K562 (cell line): ENCODE measurements at regions not wholly inside any gene's neighbourhood (a gene's known extent, or its start where the extent isn't known, plus 50 kb on each side); places are given as distances from the start of the nearest gene placed in this dataset.

Experiments
- ATAC-seq: fragments of 200-7000 bp; cut with Tn5 transposase; 3 replicates; pipeline ENCODE4 v1.9.1; 2020; ENCODE audit warnings: moderate library complexity
- BruUV-seq: library from RNA; stranded (reverse); fragments of 400-500 nt; replicated peaks from 2 replicates; lab custom pipeline; 2021; lab: Mats Ljungman, UMichigan
- CTCF ChIA-PET: fragments of 300-600 bp; formaldehyde crosslinking; extraction: SDS; loops from one replicate; lab custom pipeline; 2021; ENCODE audit warnings: low intra/inter-chr PET ratio; lab: Yijun Ruan, JAX
- POLR2A ChIA-PET: fragments of 300-600, 350-650 bp; sonication (Branson Sonifier 250); formaldehyde crosslinking; extraction: SDS; loops from one replicate; lab custom pipeline; 2021; ENCODE audit warnings: antibody characterized with exemption, inconsistent platforms; lab: Yijun Ruan, JAX
- DNase-seq, 4 experiments: peaks; one replicate each; pipeline versions ENCODE4 v3.0.0 to v3.0.0-alpha.2; 2011 to 2018; ENCODE audit warnings: low spot score in 3 of 4, mixed read lengths in 3 of 4; ENCODE audit errors: extremely low read depth in 1 of 4
- FAIRE-seq: peaks from 2 replicates; lab custom pipeline; 2011; peaks lifted over from hg19 to GRCh38; lab: Jason Lieb, UNC
- H2AFZ ChIP-seq: 2 replicates; pipeline ENCODE4 v1.6.0; 2011; ENCODE audit warnings: low read depth, low read length, control low read depth, inconsistent platforms
- H3K27ac ChIP-seq: fragments of 200-600 bp; 3 replicates; pipeline ENCODE4 v1.8.0; 2011; ENCODE audit warnings: low read depth, mild to moderate bottlenecking, control low read depth, inconsistent platforms, low read length, moderate library complexity, mixed read lengths; ENCODE audit errors: extremely low read depth
- H3K27me3 ChIP-seq, 2 experiments: fragments of 300-600 bp in 1 of 2; 2 replicates in 1 of 2; 3 replicates in 1 of 2; pipeline versions ENCODE4 v1.6.0 to v1.8.0; 2011; ENCODE audit warnings: inconsistent platforms in 2 of 2, low read length in 2 of 2, mild to moderate bottlenecking in 1 of 2, mixed read lengths in 1 of 2, moderate library complexity in 1 of 2; ENCODE audit not compliant: control insufficient read depth in 2 of 2, insufficient read depth in 2 of 2
- H3K36me3 ChIP-seq: fragments of 300-600 bp; 3 replicates; pipeline ENCODE4 v1.8.0; 2011; ENCODE audit warnings: mild to moderate bottlenecking, low read length, inconsistent platforms; ENCODE audit not compliant: control insufficient read depth, insufficient read depth
- H3K4me1 ChIP-seq, 2 experiments: fragments of 200-600 bp in 1 of 2; replicated peaks in 1 of 2; 2 replicates in 1 of 2; 3 replicates in 1 of 2; pipeline versions ENCODE4 v1.5.1 to v1.8.0; 2011; ENCODE audit warnings: inconsistent platforms in 2 of 2, low read length in 2 of 2, mild to moderate bottlenecking in 1 of 2, mixed read lengths in 1 of 2, moderate library complexity in 1 of 2; ENCODE audit not compliant: control insufficient read depth in 2 of 2, insufficient read depth in 2 of 2
- H3K4me2 ChIP-seq: 2 replicates; pipeline ENCODE4 v1.6.1; 2011; ENCODE audit warnings: low read length, control low read depth, inconsistent platforms, mixed read lengths; ENCODE audit not compliant: insufficient read depth
- H3K4me3 ChIP-seq: fragments of 200-600 bp; sonication (generic), shearing (Covaris generic); 2 replicates; pipeline ENCODE4 v1.5.1; 2016; ENCODE audit warnings: control low read depth, inconsistent platforms
- H3K79me2 ChIP-seq: fragments of 200-600 bp; 3 replicates; pipeline ENCODE4 v1.8.0; 2011; ENCODE audit warnings: low read length, inconsistent platforms; ENCODE audit not compliant: control insufficient read depth, insufficient read depth
- H3K9ac ChIP-seq, 2 experiments: 2 replicates each; pipeline versions ENCODE4 v1.6.0 to v1.6.1; 2011; ENCODE audit warnings: low read depth in 2 of 2, low read length in 2 of 2, control low read depth in 1 of 2, inconsistent platforms in 1 of 2, mild to moderate bottlenecking in 1 of 2, mixed read lengths in 1 of 2; ENCODE audit not compliant: insufficient read depth in 1 of 2
- H3K9me1 ChIP-seq: one replicate; pipeline ENCODE4 v1.6.0; 2011; ENCODE audit warnings: inconsistent platforms, mild to moderate bottlenecking, low read length, moderate library complexity; ENCODE audit not compliant: control insufficient read depth, insufficient read depth
- H3K9me3 ChIP-seq: replicated peaks from 2 replicates; pipeline ENCODE4 v1.5.1; 2011; ENCODE audit warnings: low read depth, low read length, inconsistent platforms; ENCODE audit not compliant: control insufficient read depth, insufficient read depth
- H4K20me1 ChIP-seq: replicated peaks from 2 replicates; pipeline ENCODE4 v1.6.1; 2011; ENCODE audit warnings: low read length, inconsistent platforms, mixed read lengths; ENCODE audit not compliant: control insufficient read depth, insufficient read depth
- RAD21 ChIP-seq, 2 experiments: fragments of 250-450 bp in 1 of 2; fragments of 450-650 bp in 1 of 2; sonication (Bioruptor Pico) in 1 of 2; formaldehyde crosslinking in 1 of 2; IDR thresholded peaks in 1 of 2; conservative IDR thresholded peaks in 1 of 2; 2 replicates each; pipeline versions ENCODE4 v1.4.0 to v1.8.0; 2020 to 2022; ENCODE audit warnings: mild to moderate bottlenecking in 2 of 2, moderate library complexity in 1 of 2
- WGBS: fragments of 100-300 bp; shearing (Covaris generic); methylation state at CpG from one replicate; pipeline ENCODE4 v1.1.6; 2016; ENCODE audit warnings: low coverage, mixed read lengths; ENCODE audit not compliant: insufficient coverage; ENCODE audit errors: missing lambda C conversion rate; 5-methylcytosine and 5-hydroxymethylcytosine counted together
- in situ Hi-C: fragments of 300-500 bp; cut with MboI; formaldehyde crosslinking; loops from 4 replicates; pipeline ENCODE4 v1.15.0; 2018; ENCODE audit warnings: inconsistent platforms, mixed read lengths
- intact Hi-C: fragments of 100-400 bp; cut with micrococcal nuclease; formaldehyde crosslinking; loops from 2 replicates; pipeline ENCODE4 v1.14.2; 2022
- TF ChIP-seq, protein P1 (sequence below), 3 experiments: IDR thresholded peaks in 2 of 3; conservative IDR thresholded peaks in 1 of 3; 2 replicates each; pipeline ENCODE4 v1.5.1; 2011 to 2012; ENCODE audit warnings: low read length in 3 of 3, mild to moderate bottlenecking in 3 of 3, control low read depth in 2 of 3, improper control_type of control experiment in 1 of 3, inconsistent platforms in 1 of 3, low read depth in 1 of 3, mixed read lengths in 1 of 3, moderate library complexity in 1 of 3; ENCODE audit not compliant: insufficient read depth in 2 of 3
- TF ChIP-seq, protein P2 (sequence below): sonication (generic); formaldehyde crosslinking; IDR thresholded peaks from 2 replicates; pipeline ENCODE4 v1.8.1; 2023; ENCODE audit warnings: missing genetic modification reagents, mild to moderate bottlenecking, borderline replicate concordance
- TF ChIP-seq, protein P3 (sequence below), 2 experiments: fragments of 450-650 bp in 1 of 2; sonication (generic) in 1 of 2; formaldehyde crosslinking in 1 of 2; IDR thresholded peaks; 2 replicates each; pipeline versions ENCODE4 v1.7.1 to v1.9.0; 2016 to 2022; ENCODE audit warnings: inconsistent platforms in 1 of 2, mild to moderate bottlenecking in 1 of 2, missing genetic modification reagents in 1 of 2

DNA sequence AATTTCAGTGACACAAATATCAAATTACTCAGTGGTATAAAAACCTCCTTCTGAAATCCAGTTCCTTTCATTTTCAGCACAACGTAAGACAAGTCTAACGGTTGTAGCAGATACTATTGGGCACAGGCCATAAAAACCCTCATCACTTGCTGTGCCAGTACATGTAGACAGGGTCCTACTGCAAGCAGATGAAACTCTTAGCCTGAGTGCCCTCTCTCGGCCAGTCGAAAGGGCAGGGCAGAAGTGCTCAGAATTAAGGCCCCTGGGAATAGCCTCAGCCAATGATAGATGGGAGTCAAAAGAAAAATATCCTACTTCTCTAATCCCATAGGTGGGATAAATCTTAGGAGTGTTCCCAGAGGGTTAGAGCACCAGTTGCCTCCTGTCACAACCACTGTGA, 168.5 kb upstream of the FER start:
- BruUV-seq = no TSS peak
- Histone ChIP-seq H3K79me2 (no peaks in the 10 kb centered on the region), H3K36me3 (no peaks in the 10 kb centered on the region), H3K27ac (no peak overlapping the region), H3K9ac (no peak overlapping the region), H3K4me3 (no peak overlapping the region), H3K4me1 (no peaks in the 10 kb centered on the region), H2AFZ (no peak overlapping the region), H3K27me3 (no peaks in the 10 kb centered on the region; a peak in 3 of 5 replicates), H3K9me3 (no peaks in the 10 kb centered on the region), H3K4me2 (no peak overlapping the region), H3K9me1 (no peaks in the 10 kb centered on the region), H4K20me1 (no peaks in the 10 kb centered on the region)
- DNase-seq (no peak), ATAC-seq (peak; percentile 43; the same call in 1 of the 3 replicates), FAIRE-seq (no peak)
- WGBS = 0% methylated on average over 4 of the region's 4 CpGs
- in situ Hi-C loops (no loop called here), intact Hi-C loops (loop anchor here (1.0 kb wide), 1 partner anchor 57 kb away; no protein-coding TSS in a partner anchor)
- POLR2A ChIA-PET = no interaction called here
- CTCF ChIA-PET = no interaction called here
- TF ChIP-seq, protein P1, sequence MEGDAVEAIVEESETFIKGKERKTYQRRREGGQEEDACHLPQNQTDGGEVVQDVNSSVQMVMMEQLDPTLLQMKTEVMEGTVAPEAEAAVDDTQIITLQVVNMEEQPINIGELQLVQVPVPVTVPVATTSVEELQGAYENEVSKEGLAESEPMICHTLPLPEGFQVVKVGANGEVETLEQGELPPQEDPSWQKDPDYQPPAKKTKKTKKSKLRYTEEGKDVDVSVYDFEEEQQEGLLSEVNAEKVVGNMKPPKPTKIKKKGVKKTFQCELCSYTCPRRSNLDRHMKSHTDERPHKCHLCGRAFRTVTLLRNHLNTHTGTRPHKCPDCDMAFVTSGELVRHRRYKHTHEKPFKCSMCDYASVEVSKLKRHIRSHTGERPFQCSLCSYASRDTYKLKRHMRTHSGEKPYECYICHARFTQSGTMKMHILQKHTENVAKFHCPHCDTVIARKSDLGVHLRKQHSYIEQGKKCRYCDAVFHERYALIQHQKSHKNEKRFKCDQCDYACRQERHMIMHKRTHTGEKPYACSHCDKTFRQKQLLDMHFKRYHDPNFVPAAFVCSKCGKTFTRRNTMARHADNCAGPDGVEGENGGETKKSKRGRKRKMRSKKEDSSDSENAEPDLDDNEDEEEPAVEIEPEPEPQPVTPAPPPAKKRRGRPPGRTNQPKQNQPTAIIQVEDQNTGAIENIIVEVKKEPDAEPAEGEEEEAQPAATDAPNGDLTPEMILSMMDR (IDR thresholded peaks at IDR 0.05 in 2 of 3, conservative IDR thresholded peaks at IDR 0.05 in 1 of 3; ENCODE audit: insufficient read depth in 2 of 3, low read depth in 1 of 3, low read length in 3 of 3) = peak in 1 of 3 experiments; percentile 39; a peak in 1 of 6 replicates
- TF ChIP-seq, protein P2, sequence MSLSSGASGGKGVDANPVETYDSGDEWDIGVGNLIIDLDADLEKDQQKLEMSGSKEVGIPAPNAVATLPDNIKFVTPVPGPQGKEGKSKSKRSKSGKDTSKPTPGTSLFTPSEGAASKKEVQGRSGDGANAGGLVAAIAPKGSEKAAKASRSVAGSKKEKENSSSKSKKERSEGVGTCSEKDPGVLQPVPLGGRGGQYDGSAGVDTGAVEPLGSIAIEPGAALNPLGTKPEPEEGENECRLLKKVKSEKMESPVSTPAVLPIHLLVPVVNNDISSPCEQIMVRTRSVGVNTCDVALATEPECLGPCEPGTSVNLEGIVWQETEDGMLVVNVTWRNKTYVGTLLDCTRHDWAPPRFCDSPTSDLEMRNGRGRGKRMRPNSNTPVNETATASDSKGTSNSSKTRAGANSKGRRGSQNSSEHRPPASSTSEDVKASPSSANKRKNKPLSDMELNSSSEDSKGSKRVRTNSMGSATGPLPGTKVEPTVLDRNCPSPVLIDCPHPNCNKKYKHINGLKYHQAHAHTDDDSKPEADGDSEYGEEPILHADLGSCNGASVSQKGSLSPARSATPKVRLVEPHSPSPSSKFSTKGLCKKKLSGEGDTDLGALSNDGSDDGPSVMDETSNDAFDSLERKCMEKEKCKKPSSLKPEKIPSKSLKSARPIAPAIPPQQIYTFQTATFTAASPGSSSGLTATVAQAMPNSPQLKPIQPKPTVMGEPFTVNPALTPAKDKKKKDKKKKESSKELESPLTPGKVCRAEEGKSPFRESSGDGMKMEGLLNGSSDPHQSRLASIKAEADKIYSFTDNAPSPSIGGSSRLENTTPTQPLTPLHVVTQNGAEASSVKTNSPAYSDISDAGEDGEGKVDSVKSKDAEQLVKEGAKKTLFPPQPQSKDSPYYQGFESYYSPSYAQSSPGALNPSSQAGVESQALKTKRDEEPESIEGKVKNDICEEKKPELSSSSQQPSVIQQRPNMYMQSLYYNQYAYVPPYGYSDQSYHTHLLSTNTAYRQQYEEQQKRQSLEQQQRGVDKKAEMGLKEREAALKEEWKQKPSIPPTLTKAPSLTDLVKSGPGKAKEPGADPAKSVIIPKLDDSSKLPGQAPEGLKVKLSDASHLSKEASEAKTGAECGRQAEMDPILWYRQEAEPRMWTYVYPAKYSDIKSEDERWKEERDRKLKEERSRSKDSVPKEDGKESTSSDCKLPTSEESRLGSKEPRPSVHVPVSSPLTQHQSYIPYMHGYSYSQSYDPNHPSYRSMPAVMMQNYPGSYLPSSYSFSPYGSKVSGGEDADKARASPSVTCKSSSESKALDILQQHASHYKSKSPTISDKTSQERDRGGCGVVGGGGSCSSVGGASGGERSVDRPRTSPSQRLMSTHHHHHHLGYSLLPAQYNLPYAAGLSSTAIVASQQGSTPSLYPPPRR (CRISPR knock-in tag) = no peak
- TF ChIP-seq, protein P3, sequence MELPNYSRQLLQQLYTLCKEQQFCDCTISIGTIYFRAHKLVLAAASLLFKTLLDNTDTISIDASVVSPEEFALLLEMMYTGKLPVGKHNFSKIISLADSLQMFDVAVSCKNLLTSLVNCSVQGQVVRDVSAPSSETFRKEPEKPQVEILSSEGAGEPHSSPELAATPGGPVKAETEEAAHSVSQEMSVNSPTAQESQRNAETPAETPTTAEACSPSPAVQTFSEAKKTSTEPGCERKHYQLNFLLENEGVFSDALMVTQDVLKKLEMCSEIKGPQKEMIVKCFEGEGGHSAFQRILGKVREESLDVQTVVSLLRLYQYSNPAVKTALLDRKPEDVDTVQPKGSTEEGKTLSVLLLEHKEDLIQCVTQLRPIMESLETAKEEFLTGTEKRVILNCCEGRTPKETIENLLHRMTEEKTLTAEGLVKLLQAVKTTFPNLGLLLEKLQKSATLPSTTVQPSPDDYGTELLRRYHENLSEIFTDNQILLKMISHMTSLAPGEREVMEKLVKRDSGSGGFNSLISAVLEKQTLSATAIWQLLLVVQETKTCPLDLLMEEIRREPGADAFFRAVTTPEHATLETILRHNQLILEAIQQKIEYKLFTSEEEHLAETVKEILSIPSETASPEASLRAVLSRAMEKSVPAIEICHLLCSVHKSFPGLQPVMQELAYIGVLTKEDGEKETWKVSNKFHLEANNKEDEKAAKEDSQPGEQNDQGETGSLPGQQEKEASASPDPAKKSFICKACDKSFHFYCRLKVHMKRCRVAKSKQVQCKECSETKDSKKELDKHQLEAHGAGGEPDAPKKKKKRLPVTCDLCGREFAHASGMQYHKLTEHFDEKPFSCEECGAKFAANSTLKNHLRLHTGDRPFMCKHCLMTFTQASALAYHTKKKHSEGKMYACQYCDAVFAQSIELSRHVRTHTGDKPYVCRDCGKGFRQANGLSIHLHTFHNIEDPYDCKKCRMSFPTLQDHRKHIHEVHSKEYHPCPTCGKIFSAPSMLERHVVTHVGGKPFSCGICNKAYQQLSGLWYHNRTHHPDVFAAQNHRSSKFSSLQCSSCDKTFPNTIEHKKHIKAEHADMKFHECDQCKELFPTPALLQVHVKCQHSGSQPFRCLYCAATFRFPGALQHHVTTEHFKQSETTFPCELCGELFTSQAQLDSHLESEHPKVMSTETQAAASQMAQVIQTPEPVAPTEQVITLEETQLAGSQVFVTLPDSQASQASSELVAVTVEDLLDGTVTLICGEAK (IDR thresholded peaks at IDR 0.05) = no peak
- TF ChIP-seq, protein P3 (CRISPR knock-in tag; IDR thresholded peaks at IDR 0.05) = no peak
- TF ChIP-seq RAD21 (CRISPR knock-in tag; conservative IDR thresholded peaks at IDR 0.05 in 1 of 2, IDR thresholded peaks at IDR 0.05 in 1 of 2) = peak; percentile 42 to 52
